NCI-H345 treated with DMSO at 0.1 percent for 48 hours (cell line): ENCODE measurements at regions not wholly inside any gene's neighbourhood (a gene's known extent, or its start where the extent isn't known, plus 50 kb on each side); places are given as distances from the start of the nearest gene placed in this dataset.

ENCODE experiments used
- DNase-seq: peaks from one replicate; lab custom pipeline; 2025; ENCODE audit not compliant: unreplicated experiment; lab: John Stamatoyannopoulos, UW

GRCh38 chr14:100673085-100673806, 53.4 kb upstream of the DLK1 start:
- DNase-seq = peak; percentile 95

GRCh38 chr14:100673807-100674154, 52.9 kb upstream of the DLK1 start:
- no peak for DNase-seq

- no peak for DNase-seq
These were observed 52.3 kb upstream of the DLK1 start for GRCh38 chr14:100674428-100674827.

GRCh38 chr14:100674897-100675619, 51.6 kb upstream of the DLK1 start:
- DNase-seq = no peak

GRCh38 chr14:100675699-100676684, 50.7 kb upstream of the DLK1 start:
- no peak for DNase-seq
